Medulla oblongata (tissue), 1 donor: ENCODE measurements at regions not wholly inside any gene's neighbourhood (a gene's known extent, or its start where the extent isn't known, plus 50 kb on each side); places are given as distances from the start of the nearest gene placed in this dataset.

Source experiments
- DNase-seq: peaks from one replicate; pipeline ENCODE4 v3.0.0-alpha.2; 2015; ENCODE audit errors: extremely low spot score

- no peak for DNase-seq
Measured at GRCh38 chr5:158644301-158644700, 455.4 kb downstream of the EBF1 start.

- DNase-seq = no peak
Measured at GRCh38 chr5:158643840-158644239, 455.9 kb downstream of the EBF1 start.

GRCh38 chr5:158642879-158643278, 456.8 kb downstream of the EBF1 start:
- no peak for DNase-seq

GRCh38 chr5:158641016-158641415, 458.7 kb downstream of the EBF1 start:
- no peak for DNase-seq

- no peak for DNase-seq
Measured at GRCh38 chr5:158640593-158640980, 459.1 kb downstream of the EBF1 start.

GRCh38 chr5:158639881-158640592, 459.7 kb downstream of the EBF1 start:
- no peak for DNase-seq

GRCh38 chr5:158638396-158638795, 461.3 kb downstream of the EBF1 start:
- no peak for DNase-seq

GRCh38 chr5:158637039-158637438, 462.7 kb downstream of the EBF1 start:
- DNase-seq = no peak

GRCh38 chr5:158635565-158635964, 464.2 kb downstream of the EBF1 start:
- no peak for DNase-seq

- DNase-seq = no peak
Measured at GRCh38 chr5:158634714-158635113, 465.0 kb downstream of the EBF1 start.

- no peak for DNase-seq
Measured at GRCh38 chr5:158629591-158630312, 470.0 kb downstream of the EBF1 start.

GRCh38 chr5:158626718-158627117, 473.0 kb downstream of the EBF1 start:
- DNase-seq = no peak

GRCh38 chr5:158623971-158624370, 475.7 kb downstream of the EBF1 start:
- DNase-seq = no peak

- no peak for DNase-seq
Measured at GRCh38 chr5:158621391-158621790, 478.3 kb downstream of the EBF1 start.

GRCh38 chr5:158619083-158619788, 480.5 kb downstream of the EBF1 start:
- no peak for DNase-seq

- no peak for DNase-seq
Measured at GRCh38 chr5:158618256-158618655, 481.5 kb downstream of the EBF1 start.

GRCh38 chr5:158616707-158617106, 483.0 kb downstream of the EBF1 start:
- DNase-seq = no peak

- no peak for DNase-seq
Measured at GRCh38 chr5:158614951-158615350, 484.8 kb downstream of the EBF1 start.

- DNase-seq = no peak
Measured at GRCh38 chr5:158611581-158611980, 488.1 kb downstream of the EBF1 start.

- no peak for DNase-seq
Measured at GRCh38 chr5:158610051-158610415, 489.7 kb downstream of the EBF1 start.

- no peak for DNase-seq
Measured at GRCh38 chr5:158609333-158610050, 490.2 kb downstream of the EBF1 start.

- no peak for DNase-seq
Measured at GRCh38 chr5:158607088-158607487, 492.6 kb downstream of the EBF1 start.
